ENCODE measurements at regions not wholly inside any gene's neighbourhood (a gene's known extent, or its start where the extent isn't known, plus 50 kb on each side); places are given as distances from the start of the nearest gene placed in this dataset.
"Not testable (repeated sequence)": the region's sequence is repeated elsewhere in the genome, so short reads cannot be mapped to it uniquely, and the experiment has no call there.

- ATAC-seq (ENCODE audit: low FRiP score) (no peak), DNase-seq (ENCODE audit: low spot score) (no peak)
- no peak for TF ChIP-seq CTCF (IDR thresholded peaks at IDR 0.05)
Measured at GRCh38 chr6:71672876-71673275, 213.5 kb upstream of the RIMS1 start.

GRCh38 chr6:71675386-71675785, 211.0 kb upstream of the RIMS1 start:
- no peak for TF ChIP-seq CTCF (IDR thresholded peaks at IDR 0.05)
- DNase-seq (ENCODE audit: low spot score): no peak
- ATAC-seq (ENCODE audit: low FRiP score): no peak

- ATAC-seq (ENCODE audit: low FRiP score): no peak
- TF ChIP-seq CTCF (IDR thresholded peaks at IDR 0.05): no peak
- no peak for DNase-seq (ENCODE audit: low spot score)
Measured at GRCh38 chr6:71676298-71676697, 210.1 kb upstream of the RIMS1 start.

- DNase-seq (ENCODE audit: low spot score) (no peak), ATAC-seq (ENCODE audit: low FRiP score) (no peak)
- no peak for TF ChIP-seq CTCF (IDR thresholded peaks at IDR 0.05)
Measured at GRCh38 chr6:71678091-71678490, 208.3 kb upstream of the RIMS1 start.

GRCh38 chr6:71681234-71681867, 205.0 kb upstream of the RIMS1 start:
- no peak for DNase-seq (ENCODE audit: low spot score)
- ATAC-seq (ENCODE audit: low FRiP score): no peak
- no peak for TF ChIP-seq CTCF (IDR thresholded peaks at IDR 0.05)

- DNase-seq (ENCODE audit: low spot score); ATAC-seq (ENCODE audit: low FRiP score): not testable (repeated sequence)
Measured at GRCh38 chr6:71686021-71686677, 200.2 kb upstream of the RIMS1 start.

GRCh38 chr6:71698702-71699101, 187.6 kb upstream of the RIMS1 start:
- no peak for TF ChIP-seq CTCF (IDR thresholded peaks at IDR 0.05)
- no peak for ATAC-seq (ENCODE audit: low FRiP score)
- DNase-seq (ENCODE audit: low spot score): no peak
